HepG2 (cell line): ENCODE measurements at regions not wholly inside any gene's neighbourhood (a gene's known extent, or its start where the extent isn't known, plus 50 kb on each side); places are given as distances from the start of the nearest gene placed in this dataset.

ENCODE experiments used
- ATAC-seq: fragments of 200-7000 bp; cut with Tn5 transposase; 3 replicates; pipeline ENCODE4 v1.9.1; 2020; ENCODE audit warnings: mild to moderate bottlenecking, moderate library complexity
- BruUV-seq: library from RNA; stranded (reverse); fragments of 400-500 nt; replicated peaks from 2 replicates; lab custom pipeline; 2021; lab: Mats Ljungman, UMichigan
- CTCF ChIA-PET: fragments of 300-600 bp; formaldehyde crosslinking; extraction: SDS; loops from one replicate; lab custom pipeline; 2021; ENCODE audit warnings: low total read pairs, inconsistent platforms, low intra/inter-chr PET ratio; lab: Yijun Ruan, JAX
- POLR2A ChIA-PET: fragments of 350-600 bp; sonication (Branson Sonifier 250); formaldehyde crosslinking; loops from one replicate; lab custom pipeline; 2020; ENCODE audit warnings: antibody characterized with exemption, inconsistent platforms; lab: Yijun Ruan, JAX
- DNase-seq: peaks from one replicate; pipeline ENCODE4 v3.0.0-alpha.2; 2015; ENCODE audit warnings: low spot score
- FAIRE-seq: peaks from 3 replicates; lab custom pipeline; 2011; peaks lifted over from hg19 to GRCh38; lab: Jason Lieb, UNC
- H2AFZ ChIP-seq: one replicate; pipeline ENCODE4 v1.6.1; 2011; ENCODE audit warnings: low read length, inconsistent platforms
- H3K27ac ChIP-seq: fragments of 300-600 bp; 3 replicates; pipeline ENCODE4 v1.8.0; 2011; ENCODE audit warnings: mixed run types, mild to moderate bottlenecking, mixed read lengths, low read length, inconsistent platforms; ENCODE audit not compliant: insufficient read depth; ENCODE audit errors: extremely low read length
- H3K27me3 ChIP-seq, 2 experiments: fragments of 200-600 bp in 1 of 2; 2 replicates in 1 of 2; 3 replicates in 1 of 2; pipeline versions ENCODE4 v1.6.0 to v1.8.0; 2011; ENCODE audit warnings: low read length in 2 of 2, mild to moderate bottlenecking in 2 of 2, moderate library complexity in 2 of 2, inconsistent platforms in 1 of 2; ENCODE audit not compliant: insufficient read depth in 2 of 2, control insufficient read depth in 1 of 2
- H3K36me3 ChIP-seq, 2 experiments: fragments of 200-600 bp in 1 of 2; replicated peaks in 1 of 2; 2 replicates in 1 of 2; 3 replicates in 1 of 2; pipeline versions ENCODE4 v1.5.1 to v1.8.0; 2011; ENCODE audit warnings: low read length in 2 of 2, inconsistent platforms in 1 of 2; ENCODE audit not compliant: insufficient read depth in 2 of 2, control insufficient read depth in 1 of 2
- H3K4me1 ChIP-seq: 2 replicates; pipeline ENCODE4 v1.5.1; 2012; ENCODE audit warnings: low read length, inconsistent platforms; ENCODE audit not compliant: insufficient read depth
- H3K4me2 ChIP-seq: 2 replicates; pipeline ENCODE4 v1.6.0; 2011; ENCODE audit warnings: low read depth, low read length, inconsistent platforms
- H3K4me3 ChIP-seq, 3 experiments: fragments of 200-600 bp in 1 of 3; sonication (generic), shearing (Covaris generic) in 1 of 3; replicated peaks in 1 of 3; 2 replicates each; pipeline ENCODE4 v1.5.1; 2011 to 2016; ENCODE audit warnings: low read length in 3 of 3, inconsistent platforms in 2 of 3, low read depth in 2 of 3, mild to moderate bottlenecking in 2 of 3, control low read depth in 1 of 3, mixed read lengths in 1 of 3; ENCODE audit not compliant: insufficient read depth in 1 of 3
- H3K79me2 ChIP-seq: one replicate; pipeline ENCODE4 v1.6.1; 2011; ENCODE audit warnings: low read length, inconsistent platforms; ENCODE audit not compliant: insufficient read depth
- H3K9ac ChIP-seq: 2 replicates; pipeline ENCODE4 v1.6.0; 2011; ENCODE audit warnings: mild to moderate bottlenecking, low read depth, low read length, inconsistent platforms; ENCODE audit not compliant: insufficient read depth
- H3K9me3 ChIP-seq: 2 replicates; pipeline ENCODE4 v1.5.1; 2012; ENCODE audit warnings: mild to moderate bottlenecking, low read length
- H4K20me1 ChIP-seq: 2 replicates; pipeline ENCODE4 v1.6.0; 2011; ENCODE audit warnings: inconsistent platforms, mild to moderate bottlenecking, low read length, moderate library complexity; ENCODE audit not compliant: insufficient read depth
- ARID5B ChIP-seq: IDR thresholded peaks from 2 replicates; pipeline ENCODE4 v1.4.0; 2020; ENCODE audit warnings: mild to moderate bottlenecking, missing genetic modification reagents
- BORCS8-MEF2B ChIP-seq: sonication (generic); formaldehyde crosslinking; IDR thresholded peaks from 2 replicates; pipeline ENCODE4 v1.8.0; 2022; ENCODE audit warnings: mild to moderate bottlenecking, missing genetic modification reagents
- DNMT1 ChIP-seq: sonication (generic); formaldehyde crosslinking; IDR thresholded peaks from 2 replicates; pipeline ENCODE4 v1.5.1; 2020; ENCODE audit warnings: mild to moderate bottlenecking, missing genetic modification reagents
- HHEX ChIP-seq: IDR thresholded peaks from 2 replicates; pipeline ENCODE4 v1.6.1; 2016; ENCODE audit warnings: control low read depth
- KDM5A ChIP-seq: fragments of 200-600 bp; sonication (generic); IDR thresholded peaks from 2 replicates; pipeline ENCODE4 v1.7.0; 2018; ENCODE audit warnings: antibody characterized with exemption, mild to moderate bottlenecking, low read length, borderline replicate concordance
- MBNL3 ChIP-seq: fragments of 250-450 bp; sonication (Bioruptor Pico); conservative IDR thresholded peaks from 2 replicates; pipeline ENCODE4 v1.8.0; 2022; ENCODE audit warnings: mild to moderate bottlenecking, inconsistent platforms
- MTA3 ChIP-seq: sonication (generic); formaldehyde crosslinking; IDR thresholded peaks from 2 replicates; pipeline ENCODE4 v1.4.0; 2020; ENCODE audit warnings: missing genetic modification reagents
- ZNF678 ChIP-seq: sonication (generic); formaldehyde crosslinking; IDR thresholded peaks from 2 replicates; pipeline ENCODE4 v1.4.0; 2020; ENCODE audit warnings: mild to moderate bottlenecking, missing genetic modification reagents
- ZSCAN25 ChIP-seq: sonication (generic); formaldehyde crosslinking; IDR thresholded peaks from 2 replicates; pipeline ENCODE4 v1.8.0; 2022; ENCODE audit warnings: mild to moderate bottlenecking, missing genetic modification reagents
- WGBS: methylation state at CpG from one replicate; pipeline ENCODE4 v1.1.6; 2017; ENCODE audit warnings: low lambda C conversion rate; 5-methylcytosine and 5-hydroxymethylcytosine counted together
- in situ Hi-C: cut with HindIII; loops from 2 replicates; pipeline ENCODE4 v1.10.0; 2017; ENCODE audit warnings: low pct_unique_long_range_greater_than_20kb; ENCODE audit not compliant: extremely low pct_ligation_motif_present
- intact Hi-C: fragments of 100-400 bp; cut with micrococcal nuclease; formaldehyde crosslinking; loops from one replicate; pipeline ENCODE4 v1.10.0; 2022; ENCODE audit not compliant: unreplicated experiment
- TF ChIP-seq, protein P1 (sequence below): sonication (generic); formaldehyde crosslinking; IDR thresholded peaks from 2 replicates; pipeline ENCODE4 v1.8.0; 2022; ENCODE audit warnings: missing genetic modification reagents, mild to moderate bottlenecking, moderate library complexity, borderline replicate concordance

DNA sequence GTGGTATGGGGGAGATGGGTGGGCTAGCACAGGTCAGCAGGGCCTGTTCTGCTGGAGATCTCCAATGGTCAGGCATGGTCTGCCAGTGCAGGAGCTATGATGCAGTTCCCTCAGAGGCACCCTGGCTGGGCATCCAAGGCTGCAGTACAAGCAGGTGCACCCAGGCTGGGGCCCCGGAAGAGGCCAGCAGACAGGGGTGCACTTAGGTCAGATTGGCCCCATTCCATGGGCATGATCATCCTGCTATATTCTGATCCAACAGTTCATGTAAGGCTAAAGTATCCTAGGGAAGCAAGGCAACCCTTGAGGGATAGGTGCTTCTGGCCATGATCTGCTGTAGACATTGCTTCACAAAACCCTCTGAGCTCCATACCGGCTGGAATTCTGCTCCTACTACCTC, 53.5 kb downstream of the STRIT1 start:
- TF ChIP-seq BORCS8-MEF2B (CRISPR knock-in tag) (no peak), DNMT1 (CRISPR knock-in tag) (no peak), ZNF678 (CRISPR knock-in tag) (no peak), HHEX (no peak), ARID5B (CRISPR knock-in tag) (no peak), ZSCAN25 (no peak), MBNL3 (no peak), KDM5A (no peak), MTA3 (CRISPR knock-in tag) (no peak)
- TF ChIP-seq, protein P1, sequence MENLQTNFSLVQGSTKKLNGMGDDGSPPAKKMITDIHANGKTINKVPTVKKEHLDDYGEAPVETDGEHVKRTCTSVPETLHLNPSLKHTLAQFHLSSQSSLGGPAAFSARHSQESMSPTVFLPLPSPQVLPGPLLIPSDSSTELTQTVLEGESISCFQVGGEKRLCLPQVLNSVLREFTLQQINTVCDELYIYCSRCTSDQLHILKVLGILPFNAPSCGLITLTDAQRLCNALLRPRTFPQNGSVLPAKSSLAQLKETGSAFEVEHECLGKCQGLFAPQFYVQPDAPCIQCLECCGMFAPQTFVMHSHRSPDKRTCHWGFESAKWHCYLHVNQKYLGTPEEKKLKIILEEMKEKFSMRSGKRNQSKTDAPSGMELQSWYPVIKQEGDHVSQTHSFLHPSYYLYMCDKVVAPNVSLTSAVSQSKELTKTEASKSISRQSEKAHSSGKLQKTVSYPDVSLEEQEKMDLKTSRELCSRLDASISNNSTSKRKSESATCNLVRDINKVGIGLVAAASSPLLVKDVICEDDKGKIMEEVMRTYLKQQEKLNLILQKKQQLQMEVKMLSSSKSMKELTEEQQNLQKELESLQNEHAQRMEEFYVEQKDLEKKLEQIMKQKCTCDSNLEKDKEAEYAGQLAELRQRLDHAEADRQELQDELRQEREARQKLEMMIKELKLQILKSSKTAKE (CRISPR knock-in tag), result no peak
- no peaks in the 10 kb centered on the region; a peak in 1 of 5 replicates for H3K27me3 ChIP-seq
- no peaks in the 10 kb centered on the region for H3K9me3 ChIP-seq
- no peak overlapping the region for H2AFZ ChIP-seq
- no peak overlapping the region for H3K27ac ChIP-seq
- H3K4me2 ChIP-seq, result no peak overlapping the region
- no peaks in the 10 kb centered on the region for H4K20me1 ChIP-seq
- H3K9ac ChIP-seq, result no peak overlapping the region
- H3K4me3 ChIP-seq, result no peak overlapping the region
- POLR2A ChIA-PET, result no interaction called here
- no TSS peak for BruUV-seq
- intact Hi-C loops, result no loop called here
- H3K4me1 ChIP-seq, result no peaks in the 10 kb centered on the region
- in situ Hi-C loops, result no loop called here
- DNase-seq (no peak), ATAC-seq (no peak), FAIRE-seq (no peak)
- H3K79me2 ChIP-seq, result no peaks in the 10 kb centered on the region
- WGBS, result 0% methylated on average over 1 of the region's 2 CpGs
- H3K36me3 ChIP-seq, result no peaks in the 10 kb centered on the region
- CTCF ChIA-PET, result no interaction called here
